Cardiac fibroblast (primary cell): ENCODE measurements at regions not wholly inside any gene's neighbourhood (a gene's known extent, or its start where the extent isn't known, plus 50 kb on each side); places are given as distances from the start of the nearest gene placed in this dataset.

Experiments
- DNase-seq, 2 donors: peaks; one replicate each; pipeline versions ENCODE4 v3.0.0 to v3.0.0-alpha.2; 2010; ENCODE audit warnings: low read depth in 2 of 2
- H3K4me3 ChIP-seq, 2 donors: replicated peaks in 1 of 2; 1 replicate in 1 of 2; 2 replicates in 1 of 2; pipeline ENCODE4 v1.5.1; 2011; ENCODE audit warnings: low read depth in 2 of 2, low read length in 2 of 2, mild to moderate bottlenecking in 2 of 2, moderate library complexity in 1 of 2
- CTCF ChIP-seq: IDR thresholded peaks from one replicate; pipeline ENCODE4 v1.5.1; 2011; ENCODE audit warnings: low read depth, mild to moderate bottlenecking, low read length, inconsistent platforms

DNA sequence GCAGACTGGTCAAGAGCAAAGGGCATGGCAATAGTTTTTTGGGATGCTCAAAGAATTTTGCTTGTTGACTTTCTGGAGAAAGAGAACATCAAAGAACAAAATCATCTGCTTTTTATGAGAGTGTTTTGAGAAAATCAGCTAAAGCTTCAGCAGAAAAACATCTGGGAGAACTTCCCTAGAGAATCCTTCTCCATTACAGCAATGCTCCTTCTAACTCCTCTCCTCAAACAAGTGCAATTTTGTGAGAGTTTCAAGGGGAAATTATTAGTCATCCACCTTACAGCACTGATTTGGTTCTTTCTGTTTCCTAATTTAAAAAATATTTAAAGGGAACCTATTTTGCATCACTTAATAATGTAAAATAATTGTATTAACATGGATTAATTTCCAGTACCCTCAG, 226.9 kb upstream of the NXPH2 start:
- no peak overlapping the region for H3K4me3 ChIP-seq
- no peak for TF ChIP-seq CTCF
- no peak for DNase-seq

- no peak for TF ChIP-seq CTCF
- DNase-seq = no peak
- no peak overlapping the region for H3K4me3 ChIP-seq
These were observed 220.1 kb upstream of the NXPH2 start for GRCh38 chr2:139000131-139000785.

- no peak for DNase-seq
These were observed 217.8 kb upstream of the NXPH2 start for GRCh38 chr2:138997856-138998517.

GRCh38 chr2:138997346-138997745, 217.2 kb upstream of the NXPH2 start:
- DNase-seq = no peak
- H3K4me3 ChIP-seq = no peak overlapping the region
- TF ChIP-seq CTCF = no peak

More at GRCh38 chr2:138997856-138998517, 217.8 kb upstream of the NXPH2 start:
- no peak overlapping the region for H3K4me3 ChIP-seq
- TF ChIP-seq CTCF = no peak

DNA sequence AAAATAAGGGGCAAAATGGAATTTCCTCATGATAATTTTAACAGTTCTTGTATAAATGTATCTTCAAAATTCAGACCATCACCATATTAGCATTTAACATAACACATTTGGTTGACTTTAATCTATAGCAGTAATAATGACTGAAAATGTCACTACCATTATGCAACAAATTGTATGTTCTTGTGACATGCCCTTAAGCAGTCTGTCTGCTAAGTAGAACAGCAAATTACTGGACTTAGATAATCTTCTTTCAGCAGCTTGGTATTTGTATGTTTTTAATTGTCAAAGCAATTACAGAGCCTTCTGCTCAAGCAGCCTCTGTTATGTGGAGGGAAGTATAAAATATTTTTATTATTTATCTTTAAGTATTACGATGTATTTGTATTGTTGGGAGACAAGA, 214.3 kb upstream of the NXPH2 start:
- no peak for DNase-seq
- no peak overlapping the region for H3K4me3 ChIP-seq
- no peak for TF ChIP-seq CTCF

DNA sequence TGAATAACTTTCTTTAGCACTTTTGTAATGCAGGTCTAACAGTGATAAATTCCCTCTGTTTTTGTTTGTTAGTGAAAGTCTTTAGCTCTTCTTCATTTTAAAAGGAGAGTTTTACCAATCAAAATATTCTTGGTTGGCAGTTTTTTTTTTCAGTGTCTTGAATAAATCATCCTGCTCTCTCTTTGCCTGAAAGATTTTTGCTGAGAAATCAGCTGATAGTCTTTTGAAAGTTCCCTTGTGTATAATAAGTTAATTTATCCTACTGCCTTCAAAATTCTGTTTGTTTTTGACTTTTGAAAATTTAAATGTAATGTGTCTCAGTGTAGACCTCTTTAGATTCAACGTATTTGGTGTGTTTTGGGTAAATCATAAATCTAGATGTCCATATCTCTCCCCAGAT, 205.7 kb upstream of the NXPH2 start:
- no peak for TF ChIP-seq CTCF
- H3K4me3 ChIP-seq = no peak overlapping the region
- DNase-seq = no peak
